ENCODE measurements at regions not wholly inside any gene's neighbourhood (a gene's known extent, or its start where the extent isn't known, plus 50 kb on each side); places are given as distances from the start of the nearest gene placed in this dataset.

- no peaks in the 10 kb centered on the region for H3K36me3 ChIP-seq (ENCODE audit: insufficient read depth, insufficient read length, low read length)
- no peaks in the 10 kb centered on the region for H3K4me1 ChIP-seq (ENCODE audit: insufficient read depth, insufficient read length)
- DNase-seq (ENCODE audit: low read depth, low spot score), result no peak
- TF ChIP-seq YY1 (IDR thresholded peaks at IDR 0.05; ENCODE audit: insufficient read depth, insufficient read length), result no peak
- TF ChIP-seq SUZ12 (IDR thresholded peaks at IDR 0.05; ENCODE audit: extremely low read depth, insufficient read depth, insufficient read length), result no peak
- TF ChIP-seq ZNF274 (IDR thresholded peaks at IDR 0.05; ENCODE audit: low read depth, low read length), result no peak
- no peaks in the 10 kb centered on the region for H3K9me3 ChIP-seq (ENCODE audit: insufficient read depth, low read length)
- H3K27me3 ChIP-seq (ENCODE audit: insufficient read depth, insufficient read length), result no peaks in the 10 kb centered on the region
- no peak overlapping the region for H3K4me3 ChIP-seq (ENCODE audit: insufficient read length, low read depth)
- H3K9ac ChIP-seq (ENCODE audit: insufficient read length, low read depth), result no peak overlapping the region
These were observed 99.7 kb downstream of the FAM50B start for GRCh38 chr6:3948866-3949265.

GRCh38 chr6:3949521-3949920, 100.3 kb downstream of the FAM50B start:
- Histone ChIP-seq H3K9ac (ENCODE audit: insufficient read length, low read depth) (no peak overlapping the region), H3K4me3 (ENCODE audit: insufficient read length, low read depth) (no peak overlapping the region), H3K36me3 (ENCODE audit: insufficient read depth, insufficient read length, low read length) (no peaks in the 10 kb centered on the region), H3K27me3 (ENCODE audit: insufficient read depth, insufficient read length) (no peaks in the 10 kb centered on the region), H3K9me3 (ENCODE audit: insufficient read depth, low read length) (no peaks in the 10 kb centered on the region), H3K4me1 (ENCODE audit: insufficient read depth, insufficient read length) (no peaks in the 10 kb centered on the region)
- no peak for DNase-seq (ENCODE audit: low read depth, low spot score)
- TF ChIP-seq YY1 (IDR thresholded peaks at IDR 0.05; ENCODE audit: insufficient read depth, insufficient read length), result no peak
- no peak for TF ChIP-seq SUZ12 (IDR thresholded peaks at IDR 0.05; ENCODE audit: extremely low read depth, insufficient read depth, insufficient read length)
- TF ChIP-seq ZNF274 (IDR thresholded peaks at IDR 0.05; ENCODE audit: low read depth, low read length), result no peak

DNA sequence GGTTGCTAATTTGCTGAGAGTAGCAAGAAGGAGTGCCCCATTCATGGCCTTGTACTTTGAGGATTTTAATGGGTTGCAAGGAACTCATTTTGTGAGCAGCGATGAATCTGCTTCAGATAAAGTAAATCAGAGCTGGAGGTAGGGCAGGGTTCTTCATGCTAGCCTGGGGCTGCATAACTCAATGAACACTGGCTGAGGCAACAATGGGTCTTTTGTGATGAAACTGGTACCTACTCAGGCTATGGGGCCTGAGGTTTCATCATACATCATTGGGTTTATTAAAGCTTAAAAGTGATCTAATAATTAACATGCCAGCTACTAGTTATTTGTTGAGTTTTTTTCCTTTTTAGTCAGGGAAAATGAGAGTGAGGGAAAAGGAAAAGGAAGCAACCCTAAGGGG, 106.9 kb downstream of the FAM50B start:
- TF ChIP-seq YY1 (IDR thresholded peaks at IDR 0.05; ENCODE audit: insufficient read depth, insufficient read length), result no peak
- no peak overlapping the region for H3K9ac ChIP-seq (ENCODE audit: insufficient read length, low read depth)
- H3K4me1 ChIP-seq (ENCODE audit: insufficient read depth, insufficient read length), result no peaks in the 10 kb centered on the region
- no peaks in the 10 kb centered on the region for H3K9me3 ChIP-seq (ENCODE audit: insufficient read depth, low read length)
- DNase-seq (ENCODE audit: low read depth, low spot score), result no peak
- no peaks in the 10 kb centered on the region for H3K36me3 ChIP-seq (ENCODE audit: insufficient read depth, insufficient read length, low read length)
- H3K27me3 ChIP-seq (ENCODE audit: insufficient read depth, insufficient read length), result no peaks in the 10 kb centered on the region
- no peak overlapping the region for H3K4me3 ChIP-seq (ENCODE audit: insufficient read length, low read depth)

- TF ChIP-seq ZNF274 (IDR thresholded peaks at IDR 0.05; ENCODE audit: low read depth, low read length) (no peak), YY1 (IDR thresholded peaks at IDR 0.05; ENCODE audit: insufficient read depth, insufficient read length) (no peak), SUZ12 (IDR thresholded peaks at IDR 0.05; ENCODE audit: extremely low read depth, insufficient read depth, insufficient read length) (no peak)
- Histone ChIP-seq H3K36me3 (ENCODE audit: insufficient read depth, insufficient read length, low read length) (no peaks in the 10 kb centered on the region), H3K4me3 (ENCODE audit: insufficient read length, low read depth) (no peak overlapping the region), H3K4me1 (ENCODE audit: insufficient read depth, insufficient read length) (no peaks in the 10 kb centered on the region), H3K9me3 (ENCODE audit: insufficient read depth, low read length) (no peaks in the 10 kb centered on the region), H3K27me3 (ENCODE audit: insufficient read depth, insufficient read length) (no peaks in the 10 kb centered on the region), H3K9ac (ENCODE audit: insufficient read length, low read depth) (no peak overlapping the region)
- DNase-seq (ENCODE audit: low read depth, low spot score), result no peak
These were observed 108.1 kb downstream of the FAM50B start for GRCh38 chr6:3957321-3957720.

DNA sequence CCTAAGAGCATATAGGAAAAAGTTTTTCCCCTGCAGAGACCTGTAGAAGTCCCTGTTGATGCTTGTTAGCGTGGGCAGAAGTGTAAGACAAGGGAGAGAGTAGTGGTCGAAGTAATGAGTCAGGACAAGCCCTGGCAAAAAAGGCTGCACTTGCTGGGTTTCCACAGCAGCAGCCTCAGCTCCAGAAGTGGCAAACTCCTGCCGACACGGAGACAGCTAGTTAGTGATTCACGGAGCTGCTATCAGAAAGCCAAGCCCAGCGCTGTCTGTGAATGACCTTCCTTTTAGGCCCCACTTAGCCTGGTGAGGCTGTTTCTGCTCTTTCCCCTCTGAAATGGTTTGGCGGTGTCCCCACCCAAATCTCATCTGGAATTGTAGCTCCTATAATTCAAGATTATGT, 109.1 kb downstream of the FAM50B start:
- TF ChIP-seq YY1 (IDR thresholded peaks at IDR 0.05; ENCODE audit: insufficient read depth, insufficient read length) (no peak), SUZ12 (IDR thresholded peaks at IDR 0.05; ENCODE audit: extremely low read depth, insufficient read depth, insufficient read length) (no peak), ZNF274 (IDR thresholded peaks at IDR 0.05; ENCODE audit: low read depth, low read length) (no peak)
- Histone ChIP-seq H3K9ac (ENCODE audit: insufficient read length, low read depth) (no peak overlapping the region), H3K4me3 (ENCODE audit: insufficient read length, low read depth) (no peak overlapping the region), H3K27me3 (ENCODE audit: insufficient read depth, insufficient read length) (no peaks in the 10 kb centered on the region), H3K9me3 (ENCODE audit: insufficient read depth, low read length) (no peaks in the 10 kb centered on the region), H3K36me3 (ENCODE audit: insufficient read depth, insufficient read length, low read length) (no peaks in the 10 kb centered on the region), H3K4me1 (ENCODE audit: insufficient read depth, insufficient read length) (no peaks in the 10 kb centered on the region)
- DNase-seq (ENCODE audit: low read depth, low spot score), result no peak

DNA sequence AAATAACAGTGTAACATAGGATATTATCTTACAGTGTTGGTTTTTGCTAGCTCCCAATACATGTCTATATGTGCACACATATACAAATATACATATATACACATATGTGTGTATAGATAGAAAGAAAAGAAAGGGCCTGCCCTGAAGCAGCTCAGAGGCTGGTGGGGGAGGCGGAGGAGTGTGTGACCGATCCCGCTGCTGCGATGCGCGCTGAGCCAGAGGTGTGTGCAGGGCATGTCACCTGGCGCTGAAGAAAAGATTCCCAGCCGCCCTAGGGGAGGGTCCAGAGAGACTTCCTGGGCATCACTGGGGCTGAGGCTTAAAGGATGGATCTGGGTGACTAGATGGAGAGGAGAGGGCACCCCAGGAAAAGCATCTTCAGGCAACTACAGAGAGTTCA, 110.2 kb downstream of the FAM50B start:
- H3K9ac ChIP-seq (ENCODE audit: insufficient read length, low read depth), result no peak overlapping the region

GRCh38 chr6:3960754-3961361, 111.7 kb downstream of the FAM50B start:
- no peaks in the 10 kb centered on the region for H3K27me3 ChIP-seq (ENCODE audit: insufficient read depth, insufficient read length)
- H3K9ac ChIP-seq (ENCODE audit: insufficient read length, low read depth), result no peak overlapping the region
- no peaks in the 10 kb centered on the region for H3K9me3 ChIP-seq (ENCODE audit: insufficient read depth, low read length)
- TF ChIP-seq YY1 (IDR thresholded peaks at IDR 0.05; ENCODE audit: insufficient read depth, insufficient read length) (no peak), ZNF274 (IDR thresholded peaks at IDR 0.05; ENCODE audit: low read depth, low read length) (no peak), SUZ12 (IDR thresholded peaks at IDR 0.05; ENCODE audit: extremely low read depth, insufficient read depth, insufficient read length) (no peak)
- no peak overlapping the region for H3K4me3 ChIP-seq (ENCODE audit: insufficient read length, low read depth)
- H3K4me1 ChIP-seq (ENCODE audit: insufficient read depth, insufficient read length), result no peaks in the 10 kb centered on the region
- no peaks in the 10 kb centered on the region for H3K36me3 ChIP-seq (ENCODE audit: insufficient read depth, insufficient read length, low read length)
- DNase-seq (ENCODE audit: low read depth, low spot score), result no peak

More for the DNA sequence above, 110.2 kb downstream of the FAM50B start:
- no peaks in the 10 kb centered on the region for H3K9me3 ChIP-seq (ENCODE audit: insufficient read depth, low read length)
- H3K4me3 ChIP-seq (ENCODE audit: insufficient read length, low read depth), result no peak overlapping the region
- H3K27me3 ChIP-seq (ENCODE audit: insufficient read depth, insufficient read length), result no peaks in the 10 kb centered on the region
- H3K4me1 ChIP-seq (ENCODE audit: insufficient read depth, insufficient read length), result no peaks in the 10 kb centered on the region
- no peak for DNase-seq (ENCODE audit: low read depth, low spot score)
- TF ChIP-seq ZNF274 (IDR thresholded peaks at IDR 0.05; ENCODE audit: low read depth, low read length) (no peak), YY1 (IDR thresholded peaks at IDR 0.05; ENCODE audit: insufficient read depth, insufficient read length) (no peak), SUZ12 (IDR thresholded peaks at IDR 0.05; ENCODE audit: extremely low read depth, insufficient read depth, insufficient read length) (no peak)
- no peaks in the 10 kb centered on the region for H3K36me3 ChIP-seq (ENCODE audit: insufficient read depth, insufficient read length, low read length)

Data from NT2/D1 (cell line).